Activated CD4-positive, CD25-positive, alpha-beta regulatory T cell treated with anti-CD3 and anti-CD28 coated beads, Interleukin-2, amount 50 U/mL, for 24 hours (primary cell): ENCODE measurements at regions not wholly inside any gene's neighbourhood (a gene's known extent, or its start where the extent isn't known, plus 50 kb on each side); places are given as distances from the start of the nearest gene placed in this dataset.

Experiments
- ATAC-seq, 2 donors: fragments of 150-1000 bp; cut with Tn5 transposase; one replicate each; pipeline ENCODE4 v1.10.0; 2021; ENCODE audit warnings: mild to moderate bottlenecking in 1 of 2, moderate library complexity in 1 of 2

- no peak for ATAC-seq
Measured at GRCh38 chr2:177078855-177079254, 133.7 kb upstream of the HNRNPA3 start.

- ATAC-seq: no peak
Measured at GRCh38 chr2:177080746-177081284, 131.8 kb upstream of the HNRNPA3 start.

- no peak for ATAC-seq
Measured at GRCh38 chr2:177084607-177085006, 128.0 kb upstream of the HNRNPA3 start.

- ATAC-seq: no peak
Measured at GRCh38 chr2:177088529-177088928, 124.1 kb upstream of the HNRNPA3 start.

- no peak for ATAC-seq
Measured at GRCh38 chr2:177090967-177091366, 121.6 kb upstream of the HNRNPA3 start.

- no peak for ATAC-seq
Measured at GRCh38 chr2:177093371-177093770, 119.2 kb upstream of the HNRNPA3 start.

- no peak for ATAC-seq
Measured at GRCh38 chr2:177098001-177098613, 114.5 kb upstream of the HNRNPA3 start.

GRCh38 chr2:177101930-177102329 lies 110.7 kb upstream of the HNRNPA3 start:
- no peak for ATAC-seq

- no peak for ATAC-seq
Measured at GRCh38 chr2:177106212-177106611, 106.4 kb upstream of the HNRNPA3 start.

- ATAC-seq: no peak
Measured at GRCh38 chr2:177108890-177109289, 103.7 kb upstream of the HNRNPA3 start.

- ATAC-seq: no peak
Measured at GRCh38 chr2:177114712-177115111, 97.9 kb upstream of the HNRNPA3 start.

- ATAC-seq: no peak
Measured at GRCh38 chr2:177117755-177118154, 94.8 kb upstream of the HNRNPA3 start.

- ATAC-seq: no peak
Measured at GRCh38 chr2:177118636-177119035, 94.0 kb upstream of the HNRNPA3 start.

GRCh38 chr2:177119099-177119498 lies 93.5 kb upstream of the HNRNPA3 start:
- no peak for ATAC-seq

- ATAC-seq: no peak
Measured at GRCh38 chr2:177123048-177123447, 89.5 kb upstream of the HNRNPA3 start.

- ATAC-seq: no peak
Measured at GRCh38 chr2:177124371-177124770, 88.2 kb upstream of the HNRNPA3 start.

GRCh38 chr2:177127821-177128220 lies 84.8 kb upstream of the HNRNPA3 start:
- no peak for ATAC-seq

- ATAC-seq: no peak
Measured at GRCh38 chr2:177129610-177130009, 83.0 kb upstream of the HNRNPA3 start.

GRCh38 chr2:177131858-177132257 lies 80.7 kb upstream of the HNRNPA3 start:
- ATAC-seq: no peak

GRCh38 chr2:177138823-177139222 lies 73.8 kb upstream of the HNRNPA3 start:
- no peak for ATAC-seq

GRCh38 chr2:177141866-177142265 lies 70.7 kb upstream of the HNRNPA3 start:
- ATAC-seq: no peak

GRCh38 chr2:177143444-177143843 lies 69.2 kb upstream of the HNRNPA3 start:
- ATAC-seq: no peak

- peak; percentile 32 to 52 for ATAC-seq
Measured at GRCh38 chr2:177147093-177147694, 65.4 kb upstream of the HNRNPA3 start.

GRCh38 chr2:177147834-177148445 lies 64.7 kb upstream of the HNRNPA3 start:
- ATAC-seq: no peak
